Prostate gland (tissue), 2 donors: ENCODE measurements at regions not wholly inside any gene's neighbourhood (a gene's known extent, or its start where the extent isn't known, plus 50 kb on each side); places are given as distances from the start of the nearest gene placed in this dataset.

ENCODE experiments used
- DNase-seq: peaks from one replicate; pipeline ENCODE4 v3.0.0-alpha.2; 2019; ENCODE audit warnings: low spot score
- H3K27ac ChIP-seq, 2 donors: fragments of 200-600 bp; sonication (generic); 2 replicates each; pipeline ENCODE4 v1.5.1; 2017 to 2019
- H3K27me3 ChIP-seq: fragments of 200-600 bp; sonication (generic); replicated peaks from 2 replicates; pipeline ENCODE4 v1.5.1; 2019; ENCODE audit not compliant: insufficient read depth
- H3K36me3 ChIP-seq, 2 donors: fragments of 200-600 bp; sonication (generic); 1 replicate in 1 of 2; 2 replicates in 1 of 2; pipeline versions ENCODE4 v1.5.1 to v1.8.1; 2017 to 2019
- H3K4me1 ChIP-seq: fragments of 200-600 bp; sonication (generic); replicated peaks from 2 replicates; pipeline ENCODE4 v1.5.1; 2019
- H3K4me3 ChIP-seq, 2 donors: fragments of 200-600 bp; sonication (generic); 2 replicates each; pipeline ENCODE4 v1.5.1; 2017 to 2019
- H3K9me3 ChIP-seq: fragments of 200-600 bp; sonication (generic); 2 replicates; pipeline ENCODE4 v1.5.1; 2017
- CTCF ChIP-seq, 4 experiments: fragments of 200-600 bp in 2 of 4; fragments of 450-650 bp in 2 of 4; sonication (generic) in 2 of 4; IDR thresholded peaks; 1 replicate in 3 of 4; 2 replicates in 1 of 4; pipeline ENCODE4 v1.5.1; 2016 to 2019; ENCODE audit warnings: antibody characterized with exemption in 4 of 4, mild to moderate bottlenecking in 2 of 4, moderate library complexity in 2 of 4
- POLR2A ChIP-seq: fragments of 450-650 bp; IDR thresholded peaks from one replicate; pipeline ENCODE4 v1.6.1; 2016; ENCODE audit warnings: antibody characterized with exemption, mild to moderate bottlenecking
- POLR2AphosphoS5 ChIP-seq: sonication (generic); formaldehyde crosslinking; IDR thresholded peaks from one replicate; pipeline ENCODE4 v1.6.1; 2017; ENCODE audit warnings: antibody characterized with exemption
- WGBS: methylation state at CpG from one replicate; pipeline ENCODE4 v1.1.5; 2018; 5-methylcytosine and 5-hydroxymethylcytosine counted together
- intact Hi-C: fragments of 100-400 bp; cut with DNase I; formaldehyde crosslinking; loops from one replicate; pipeline ENCODE4 v1.14.2; 2022

- Histone ChIP-seq H3K9me3 (no peaks in the 10 kb centered on the region), H3K27ac (no peak overlapping the region), H3K4me3 (no peak overlapping the region), H3K4me1 (no peaks in the 10 kb centered on the region), H3K36me3 (no peaks in the 10 kb centered on the region), H3K27me3 (no peaks in the 10 kb centered on the region)
- intact Hi-C loops, result no loop called here
- no peak for DNase-seq
- 94% methylated on average over 3 of the region's 3 CpGs for WGBS
- TF ChIP-seq POLR2A (no peak), POLR2AphosphoS5 (no peak), CTCF (IDR thresholded peaks at IDR 0.05) (no peak)
Observed at GRCh38 chr2:120851116-120851773, 115.6 kb downstream of the GLI2 start.

- intact Hi-C loops, result no loop called here
- WGBS, result 75% methylated on average over 11 of the region's 12 CpGs
- no peak overlapping the region for H3K4me3 ChIP-seq
- H3K36me3 ChIP-seq, result no peaks in the 10 kb centered on the region
- H3K27me3 ChIP-seq, result no peaks in the 10 kb centered on the region
- no peak for DNase-seq
- no peak overlapping the region for H3K27ac ChIP-seq
- H3K9me3 ChIP-seq, result no peaks in the 10 kb centered on the region
- TF ChIP-seq CTCF (IDR thresholded peaks at IDR 0.05) (no peak), POLR2A (no peak), POLR2AphosphoS5 (no peak)
- no peaks in the 10 kb centered on the region for H3K4me1 ChIP-seq
Observed at GRCh38 chr2:120852200-120852815, 116.6 kb downstream of the GLI2 start.

- intact Hi-C loops, result no loop called here
- WGBS, result 93% methylated on average over 5 of the region's 5 CpGs
- TF ChIP-seq POLR2AphosphoS5 (no peak), CTCF (IDR thresholded peaks at IDR 0.05) (no peak), POLR2A (no peak)
- Histone ChIP-seq H3K4me1 (no peaks in the 10 kb centered on the region), H3K36me3 (no peaks in the 10 kb centered on the region), H3K27ac (no peak overlapping the region), H3K27me3 (no peaks in the 10 kb centered on the region), H3K9me3 (no peaks in the 10 kb centered on the region), H3K4me3 (no peak overlapping the region)
- DNase-seq, result no peak
Observed at GRCh38 chr2:120853306-120854013, 117.8 kb downstream of the GLI2 start.

- no peaks in the 10 kb centered on the region for H3K36me3 ChIP-seq
- no peak for DNase-seq
- TF ChIP-seq POLR2AphosphoS5 (no peak), CTCF (IDR thresholded peaks at IDR 0.05) (no peak), POLR2A (no peak)
- 80% methylated on average over 7 of the region's 7 CpGs for WGBS
- H3K9me3 ChIP-seq, result no peaks in the 10 kb centered on the region
- no peaks in the 10 kb centered on the region for H3K27me3 ChIP-seq
- intact Hi-C loops, result no loop called here
- no peak overlapping the region for H3K4me3 ChIP-seq
- no peaks in the 10 kb centered on the region for H3K4me1 ChIP-seq
- H3K27ac ChIP-seq, result no peak overlapping the region
Observed at GRCh38 chr2:120854014-120854620, 118.4 kb downstream of the GLI2 start.
